GM10266 (cell line): ENCODE measurements at regions not wholly inside any gene's neighbourhood (a gene's known extent, or its start where the extent isn't known, plus 50 kb on each side); places are given as distances from the start of the nearest gene placed in this dataset.

Experiments
- DNase-seq: peaks from one replicate; pipeline ENCODE4 v3.0.0; 2012; ENCODE audit errors: extremely low spot score
- CTCF ChIP-seq: IDR thresholded peaks from 2 replicates; pipeline ENCODE4 v1.5.1; 2012; ENCODE audit warnings: mild to moderate bottlenecking, low read depth; ENCODE audit not compliant: control insufficient read depth, insufficient read depth; ENCODE audit errors: missing control alignments

- TF ChIP-seq CTCF = no peak
- DNase-seq = no peak
Measured at GRCh38 chr4:34854451-34854850, 1389.9 kb downstream of the ARAP2 start.

- TF ChIP-seq CTCF = no peak
- no peak for DNase-seq
Measured at GRCh38 chr4:34861666-34862065, 1382.6 kb downstream of the ARAP2 start.

GRCh38 chr4:34878961-34879360 lies 1365.4 kb downstream of the ARAP2 start:
- no peak for TF ChIP-seq CTCF
- DNase-seq = no peak

- no peak for DNase-seq
- TF ChIP-seq CTCF = no peak
Measured at GRCh38 chr4:34880246-34880645, 1364.1 kb downstream of the ARAP2 start.

GRCh38 chr4:34891892-34892291 lies 1352.4 kb downstream of the ARAP2 start:
- no peak for DNase-seq
- TF ChIP-seq CTCF = no peak

GRCh38 chr4:34893382-34893781 lies 1350.9 kb downstream of the ARAP2 start:
- no peak for TF ChIP-seq CTCF
- DNase-seq = no peak

GRCh38 chr4:34920032-34920431 lies 1324.3 kb downstream of the ARAP2 start:
- DNase-seq = no peak

More at GRCh38 chr4:34920032-34920431, 1324.3 kb downstream of the ARAP2 start:
- no peak for TF ChIP-seq CTCF
